VCaP (cell line): ENCODE measurements at regions not wholly inside any gene's neighbourhood (a gene's known extent, or its start where the extent isn't known, plus 50 kb on each side); places are given as distances from the start of the nearest gene placed in this dataset.

Source experiments
- H3K27ac ChIP-seq: fragments of 450-650 bp; 2 replicates; pipeline ENCODE4 v1.5.1; 2017
- TF ChIP-seq, protein P1 (sequence below): fragments of 450-650 bp; conservative IDR thresholded peaks from 2 replicates; pipeline ENCODE4 v1.5.1; 2017; ENCODE audit warnings: mild to moderate bottlenecking, moderate library complexity

DNA sequence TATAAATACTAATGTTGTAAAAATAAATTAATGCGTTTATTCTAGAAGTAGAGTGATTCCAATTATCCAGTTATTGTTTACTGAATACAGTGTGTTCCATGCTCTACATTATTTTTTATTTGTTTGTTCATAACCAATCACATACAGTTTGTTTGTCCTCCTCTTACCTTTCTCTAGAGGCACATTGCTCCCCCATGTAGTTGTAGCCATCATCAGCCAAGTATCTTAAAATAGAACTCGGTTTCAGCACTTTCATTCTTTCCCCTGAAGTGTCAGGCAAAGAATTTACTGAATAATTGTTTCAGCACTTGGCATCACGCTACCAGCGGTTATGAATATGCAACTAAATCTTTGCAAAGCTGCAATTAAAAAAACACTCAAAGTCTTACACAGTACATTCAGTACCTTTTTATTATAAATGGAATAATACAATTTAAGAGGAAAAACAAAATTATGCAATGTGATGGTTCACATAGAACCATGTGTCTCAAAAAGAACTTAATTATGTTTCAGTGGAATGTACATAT lies 448.6 kb upstream of the ATP10A start:
- no peak overlapping the region for H3K27ac ChIP-seq
- TF ChIP-seq, protein P1, sequence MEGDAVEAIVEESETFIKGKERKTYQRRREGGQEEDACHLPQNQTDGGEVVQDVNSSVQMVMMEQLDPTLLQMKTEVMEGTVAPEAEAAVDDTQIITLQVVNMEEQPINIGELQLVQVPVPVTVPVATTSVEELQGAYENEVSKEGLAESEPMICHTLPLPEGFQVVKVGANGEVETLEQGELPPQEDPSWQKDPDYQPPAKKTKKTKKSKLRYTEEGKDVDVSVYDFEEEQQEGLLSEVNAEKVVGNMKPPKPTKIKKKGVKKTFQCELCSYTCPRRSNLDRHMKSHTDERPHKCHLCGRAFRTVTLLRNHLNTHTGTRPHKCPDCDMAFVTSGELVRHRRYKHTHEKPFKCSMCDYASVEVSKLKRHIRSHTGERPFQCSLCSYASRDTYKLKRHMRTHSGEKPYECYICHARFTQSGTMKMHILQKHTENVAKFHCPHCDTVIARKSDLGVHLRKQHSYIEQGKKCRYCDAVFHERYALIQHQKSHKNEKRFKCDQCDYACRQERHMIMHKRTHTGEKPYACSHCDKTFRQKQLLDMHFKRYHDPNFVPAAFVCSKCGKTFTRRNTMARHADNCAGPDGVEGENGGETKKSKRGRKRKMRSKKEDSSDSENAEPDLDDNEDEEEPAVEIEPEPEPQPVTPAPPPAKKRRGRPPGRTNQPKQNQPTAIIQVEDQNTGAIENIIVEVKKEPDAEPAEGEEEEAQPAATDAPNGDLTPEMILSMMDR = no peak

DNA sequence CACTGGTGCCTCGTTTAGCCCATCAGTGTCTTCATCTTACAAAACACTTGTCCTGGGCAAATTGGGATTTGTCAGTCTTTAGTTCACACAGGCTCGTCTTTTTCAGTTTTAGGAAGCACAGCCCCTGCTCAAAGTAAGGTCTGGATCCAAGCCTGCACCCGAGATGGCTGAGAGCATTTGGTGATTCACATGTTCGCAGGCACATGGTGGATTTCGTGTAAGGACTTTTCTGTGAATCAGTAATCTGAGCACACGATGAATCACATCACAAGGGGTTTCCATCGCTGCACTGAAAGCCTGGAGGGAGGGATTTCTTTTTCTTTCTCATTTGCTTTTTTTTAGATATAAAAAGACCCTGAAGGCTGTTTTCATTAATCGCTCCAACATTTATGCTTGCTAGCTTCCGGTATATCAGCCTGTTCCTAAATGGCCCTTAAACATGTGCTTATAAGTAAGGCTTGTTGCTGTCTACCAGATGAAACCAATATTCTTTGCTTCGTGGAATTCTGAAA lies 435.6 kb upstream of the ATP10A start:
- TF ChIP-seq, protein P1 = no peak
- H3K27ac ChIP-seq = no peak overlapping the region

DNA sequence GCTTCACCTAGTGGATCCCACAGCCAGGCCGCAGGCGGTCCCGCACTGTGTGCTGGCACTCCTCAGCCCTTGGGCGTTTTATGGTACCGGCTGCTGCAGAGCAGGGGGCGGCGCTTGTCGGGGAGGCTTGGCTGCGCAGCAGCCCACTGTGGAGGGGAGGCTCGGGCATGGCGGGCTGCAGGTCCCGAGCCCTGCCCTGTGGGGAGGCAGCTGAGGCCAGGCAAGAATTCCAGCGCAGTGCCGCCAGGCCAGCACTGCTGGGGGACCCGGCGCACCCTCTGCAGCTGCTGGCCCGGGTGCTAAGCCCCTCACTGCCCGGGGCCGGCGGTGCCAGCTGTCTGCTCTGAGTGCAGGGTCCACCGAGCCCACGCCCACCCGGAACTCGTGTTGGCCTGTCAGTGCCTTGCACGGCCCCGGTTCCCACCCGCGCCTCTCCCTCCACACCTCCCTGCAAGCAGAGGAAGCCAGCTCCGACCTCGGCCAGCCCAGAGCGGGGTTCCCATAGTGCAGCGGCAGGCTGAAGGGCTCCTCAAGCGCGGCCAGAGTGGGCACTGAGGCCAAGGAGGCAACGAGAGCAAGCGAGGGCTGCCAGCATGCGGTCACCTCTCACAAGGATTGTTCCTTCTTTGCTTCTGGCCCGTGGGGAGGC lies 435.0 kb upstream of the ATP10A start:
- no peak overlapping the region for H3K27ac ChIP-seq

DNA sequence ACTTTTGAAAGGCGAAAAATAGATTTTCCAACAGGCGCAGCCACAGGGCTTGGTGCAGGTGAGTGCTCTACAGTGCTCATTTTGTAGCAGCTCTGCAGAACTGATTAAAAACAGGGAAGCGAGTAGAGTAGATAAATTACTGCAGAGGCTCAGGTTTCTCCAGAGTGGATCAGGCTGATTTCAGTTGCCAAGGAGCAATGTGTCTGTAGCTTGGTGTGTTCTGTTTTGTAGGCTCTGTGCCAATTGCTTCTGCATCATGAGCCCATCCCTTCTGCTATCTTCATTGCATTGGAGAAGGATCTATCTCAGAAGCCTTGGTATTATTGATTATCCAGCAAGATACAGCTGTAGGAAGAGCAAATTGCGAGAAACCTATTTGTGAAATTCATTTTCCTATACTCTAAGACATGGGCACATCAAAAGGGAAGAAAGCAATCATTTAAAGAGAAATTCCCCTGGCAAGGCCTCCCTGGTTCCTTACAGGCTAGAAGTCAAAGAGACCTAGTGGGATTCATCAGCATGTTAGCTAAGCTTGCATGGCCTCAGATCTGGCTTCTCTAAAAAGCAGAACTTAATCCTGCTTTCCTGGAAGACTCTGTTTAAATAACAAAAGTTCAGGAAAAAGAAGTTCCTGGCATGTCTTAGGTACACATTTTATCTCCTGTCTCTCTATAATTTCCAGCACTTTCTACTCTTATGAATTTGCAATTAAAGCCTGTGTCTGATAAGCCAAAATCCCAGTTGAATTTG lies 432.4 kb upstream of the ATP10A start:
- TF ChIP-seq, protein P1 = no peak

More for the DNA sequence above, 435.0 kb upstream of the ATP10A start:
- TF ChIP-seq, protein P1 = no peak

DNA sequence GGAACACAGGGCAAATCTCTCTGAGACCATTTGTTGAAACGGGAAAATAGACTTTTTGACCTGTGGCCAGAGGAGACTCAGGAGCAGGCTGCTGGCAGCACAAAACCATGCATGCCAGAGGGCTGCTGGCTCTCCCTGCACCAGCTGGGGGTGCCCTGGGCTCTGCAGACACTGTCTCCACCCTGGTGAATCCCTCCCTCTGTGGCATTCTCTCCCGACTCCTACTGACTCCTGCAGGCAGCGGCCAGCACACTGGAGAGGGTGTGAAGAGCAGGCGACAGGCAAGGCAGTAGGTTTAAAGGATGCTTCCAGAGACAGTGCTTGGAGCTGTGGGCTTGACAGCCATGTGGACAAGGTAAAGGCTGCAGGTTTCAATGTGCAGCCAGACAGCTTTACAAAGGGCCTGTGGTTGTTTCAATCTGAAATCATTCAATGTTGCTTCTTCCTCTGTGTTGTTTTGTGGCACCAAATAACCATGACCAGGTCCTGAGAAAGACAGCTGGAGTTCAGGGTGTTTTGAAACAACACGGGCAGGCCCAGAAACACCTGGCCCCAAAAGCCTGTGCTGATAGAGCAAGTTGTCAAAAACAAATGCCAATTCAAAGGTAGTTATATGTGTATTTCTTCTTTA lies 431.0 kb upstream of the ATP10A start:
- H3K27ac ChIP-seq = no peak overlapping the region

More for the DNA sequence above, 432.4 kb upstream of the ATP10A start:
- no peak overlapping the region for H3K27ac ChIP-seq

DNA sequence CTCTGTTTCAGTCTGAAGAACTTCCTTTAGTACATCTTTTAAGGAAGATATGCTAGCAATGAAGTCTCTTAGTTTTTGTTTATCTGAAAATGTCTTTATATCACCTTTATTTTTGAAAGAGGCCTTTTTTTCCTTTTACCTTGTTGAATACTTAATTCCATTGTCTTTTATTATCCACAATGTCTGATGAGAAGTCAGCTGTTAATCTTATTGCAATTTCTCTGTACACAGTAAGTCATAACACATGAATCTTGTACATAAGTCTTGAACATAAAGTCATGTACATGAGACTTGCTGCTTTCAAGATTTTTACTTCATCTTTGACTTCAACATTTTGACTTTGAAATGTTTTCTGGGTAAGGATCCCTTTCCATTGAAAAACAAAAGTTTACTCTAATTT lies 424.3 kb upstream of the ATP10A start:
- TF ChIP-seq, protein P1 = no peak
- H3K27ac ChIP-seq = no peak overlapping the region

More for the DNA sequence above, 431.0 kb upstream of the ATP10A start:
- TF ChIP-seq, protein P1 = 0 out of 2 replicates have a peak, but pooled peaks have one; percentile 13

- TF ChIP-seq, protein P1 = no peak
- H3K27ac ChIP-seq = no peak overlapping the region
Observed at GRCh38 chr15:26280281-26280680, 417.2 kb upstream of the ATP10A start.
